Prostate gland (tissue), 2 donors: ENCODE measurements at regions not wholly inside any gene's neighbourhood (a gene's known extent, or its start where the extent isn't known, plus 50 kb on each side); places are given as distances from the start of the nearest gene placed in this dataset.

Experiments used
- DNase-seq: peaks from one replicate; pipeline ENCODE4 v3.0.0-alpha.2; 2019; ENCODE audit warnings: low spot score
- H3K27ac ChIP-seq, 2 donors: fragments of 200-600 bp; sonication (generic); 2 replicates each; pipeline ENCODE4 v1.5.1; 2017 to 2019
- H3K27me3 ChIP-seq: fragments of 200-600 bp; sonication (generic); replicated peaks from 2 replicates; pipeline ENCODE4 v1.5.1; 2019; ENCODE audit not compliant: insufficient read depth
- H3K36me3 ChIP-seq, 2 donors: fragments of 200-600 bp; sonication (generic); 1 replicate in 1 of 2; 2 replicates in 1 of 2; pipeline versions ENCODE4 v1.5.1 to v1.8.1; 2017 to 2019
- H3K4me1 ChIP-seq: fragments of 200-600 bp; sonication (generic); replicated peaks from 2 replicates; pipeline ENCODE4 v1.5.1; 2019
- H3K4me3 ChIP-seq, 2 donors: fragments of 200-600 bp; sonication (generic); 2 replicates each; pipeline ENCODE4 v1.5.1; 2017 to 2019
- H3K9me3 ChIP-seq: fragments of 200-600 bp; sonication (generic); 2 replicates; pipeline ENCODE4 v1.5.1; 2017
- POLR2A ChIP-seq: fragments of 450-650 bp; IDR thresholded peaks from one replicate; pipeline ENCODE4 v1.6.1; 2016; ENCODE audit warnings: antibody characterized with exemption, mild to moderate bottlenecking
- POLR2AphosphoS5 ChIP-seq: sonication (generic); formaldehyde crosslinking; IDR thresholded peaks from one replicate; pipeline ENCODE4 v1.6.1; 2017; ENCODE audit warnings: antibody characterized with exemption
- WGBS: methylation state at CpG from one replicate; pipeline ENCODE4 v1.1.5; 2018; 5-methylcytosine and 5-hydroxymethylcytosine counted together
- intact Hi-C: fragments of 100-400 bp; cut with DNase I; formaldehyde crosslinking; loops from one replicate; pipeline ENCODE4 v1.14.2; 2022
- TF ChIP-seq, protein P1 (sequence below), 4 experiments: fragments of 200-600 bp in 2 of 4; fragments of 450-650 bp in 2 of 4; sonication (generic) in 2 of 4; IDR thresholded peaks; 1 replicate in 3 of 4; 2 replicates in 1 of 4; pipeline ENCODE4 v1.5.1; 2016 to 2019; ENCODE audit warnings: antibody characterized with exemption in 4 of 4, mild to moderate bottlenecking in 2 of 4, moderate library complexity in 2 of 4

DNA sequence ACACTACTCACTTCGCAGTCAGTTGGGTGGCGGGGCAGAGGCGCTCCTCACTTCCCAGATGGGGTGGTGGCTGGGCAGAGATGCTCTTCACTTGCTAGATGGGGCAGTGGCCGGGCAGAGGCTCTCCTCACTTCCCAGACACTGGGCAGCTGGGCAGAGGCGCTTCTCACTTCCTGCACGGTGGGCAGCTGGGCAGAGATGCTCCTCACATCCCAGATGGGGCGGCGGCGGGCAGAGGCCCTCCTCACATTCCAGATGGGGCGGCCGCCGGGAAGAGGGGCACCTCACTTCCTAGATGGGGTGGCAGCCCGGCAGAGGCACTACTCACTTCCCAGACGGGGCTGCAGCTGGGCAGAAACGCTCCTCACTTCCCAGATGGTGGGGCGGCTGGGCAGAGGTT lies 199.8 kb downstream of the RTL9 start:
- 75% methylated on average over 6 of the region's 16 CpGs for WGBS
- no peak for DNase-seq
- intact Hi-C loops = no loop called here
- no peaks in the 10 kb centered on the region for H3K36me3 ChIP-seq
- TF ChIP-seq POLR2AphosphoS5 (no peak), POLR2A (no peak)
- TF ChIP-seq, protein P1, sequence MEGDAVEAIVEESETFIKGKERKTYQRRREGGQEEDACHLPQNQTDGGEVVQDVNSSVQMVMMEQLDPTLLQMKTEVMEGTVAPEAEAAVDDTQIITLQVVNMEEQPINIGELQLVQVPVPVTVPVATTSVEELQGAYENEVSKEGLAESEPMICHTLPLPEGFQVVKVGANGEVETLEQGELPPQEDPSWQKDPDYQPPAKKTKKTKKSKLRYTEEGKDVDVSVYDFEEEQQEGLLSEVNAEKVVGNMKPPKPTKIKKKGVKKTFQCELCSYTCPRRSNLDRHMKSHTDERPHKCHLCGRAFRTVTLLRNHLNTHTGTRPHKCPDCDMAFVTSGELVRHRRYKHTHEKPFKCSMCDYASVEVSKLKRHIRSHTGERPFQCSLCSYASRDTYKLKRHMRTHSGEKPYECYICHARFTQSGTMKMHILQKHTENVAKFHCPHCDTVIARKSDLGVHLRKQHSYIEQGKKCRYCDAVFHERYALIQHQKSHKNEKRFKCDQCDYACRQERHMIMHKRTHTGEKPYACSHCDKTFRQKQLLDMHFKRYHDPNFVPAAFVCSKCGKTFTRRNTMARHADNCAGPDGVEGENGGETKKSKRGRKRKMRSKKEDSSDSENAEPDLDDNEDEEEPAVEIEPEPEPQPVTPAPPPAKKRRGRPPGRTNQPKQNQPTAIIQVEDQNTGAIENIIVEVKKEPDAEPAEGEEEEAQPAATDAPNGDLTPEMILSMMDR (IDR thresholded peaks at IDR 0.05) = no peak
- H3K27me3 ChIP-seq = no peaks in the 10 kb centered on the region
- H3K4me1 ChIP-seq = no peaks in the 10 kb centered on the region
- no peak overlapping the region for H3K27ac ChIP-seq
- no peak overlapping the region for H3K4me3 ChIP-seq
- H3K9me3 ChIP-seq = no peaks in the 10 kb centered on the region

DNA sequence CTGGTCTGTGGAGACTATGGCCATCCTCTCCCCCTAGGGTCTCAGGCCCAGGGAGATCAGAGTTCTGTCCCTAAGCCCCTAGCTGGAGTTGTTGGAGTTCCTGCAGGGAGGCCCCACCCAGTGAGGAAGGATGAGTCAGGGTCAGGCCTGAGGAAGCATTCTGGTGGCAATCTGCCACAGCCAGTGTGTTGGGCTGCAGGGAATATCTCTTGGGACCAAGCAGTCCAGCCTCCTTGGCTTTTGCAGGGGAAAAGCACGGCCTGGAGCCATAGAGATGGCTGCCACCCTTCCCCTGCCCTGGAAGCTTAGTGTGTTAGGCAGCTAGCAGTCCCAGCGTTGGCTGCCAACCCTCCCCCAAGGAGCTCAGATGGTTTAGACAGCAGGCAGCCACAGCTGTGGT lies 202.4 kb downstream of the RTL9 start:
- intact Hi-C loops = no loop called here
- H3K27ac ChIP-seq = no peak overlapping the region

DNA sequence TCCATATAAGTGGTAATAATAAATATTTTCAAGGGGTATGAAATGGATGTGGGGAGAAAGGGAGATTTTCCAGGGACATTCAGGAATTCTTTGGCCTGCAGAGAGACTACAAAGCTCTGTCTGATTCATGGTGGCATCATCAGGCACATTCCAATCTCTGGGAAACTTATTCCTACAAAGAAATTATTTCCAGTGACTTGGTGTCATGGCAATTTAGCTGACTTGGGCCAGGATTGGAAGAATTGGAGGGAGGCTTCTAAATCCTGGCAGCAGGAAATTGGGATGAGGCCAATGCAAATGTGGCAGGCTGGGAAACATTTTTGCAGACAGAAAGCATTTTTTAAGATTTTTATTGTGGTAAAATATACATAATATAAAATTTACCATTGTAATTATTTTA lies 204.6 kb downstream of the RTL9 start:
- H3K36me3 ChIP-seq = no peaks in the 10 kb centered on the region
- TF ChIP-seq POLR2AphosphoS5 (no peak), POLR2A (no peak)
- TF ChIP-seq, protein P1 (IDR thresholded peaks at IDR 0.05) = no peak
- no peak overlapping the region for H3K27ac ChIP-seq
- no peak overlapping the region for H3K4me3 ChIP-seq
- H3K4me1 ChIP-seq = no peaks in the 10 kb centered on the region
- no peaks in the 10 kb centered on the region for H3K9me3 ChIP-seq
- intact Hi-C loops = no loop called here
- DNase-seq = no peak
- H3K27me3 ChIP-seq = no peaks in the 10 kb centered on the region

More for the DNA sequence above, 202.4 kb downstream of the RTL9 start:
- H3K36me3 ChIP-seq = no peaks in the 10 kb centered on the region
- H3K27me3 ChIP-seq = no peaks in the 10 kb centered on the region
- no peaks in the 10 kb centered on the region for H3K4me1 ChIP-seq
- TF ChIP-seq POLR2A (no peak), POLR2AphosphoS5 (no peak)
- TF ChIP-seq, protein P1 (IDR thresholded peaks at IDR 0.05) = no peak
- no peaks in the 10 kb centered on the region for H3K9me3 ChIP-seq
- DNase-seq = no peak
- WGBS = 60% methylated on average over 1 of the region's 2 CpGs
- H3K4me3 ChIP-seq = no peak overlapping the region

DNA sequence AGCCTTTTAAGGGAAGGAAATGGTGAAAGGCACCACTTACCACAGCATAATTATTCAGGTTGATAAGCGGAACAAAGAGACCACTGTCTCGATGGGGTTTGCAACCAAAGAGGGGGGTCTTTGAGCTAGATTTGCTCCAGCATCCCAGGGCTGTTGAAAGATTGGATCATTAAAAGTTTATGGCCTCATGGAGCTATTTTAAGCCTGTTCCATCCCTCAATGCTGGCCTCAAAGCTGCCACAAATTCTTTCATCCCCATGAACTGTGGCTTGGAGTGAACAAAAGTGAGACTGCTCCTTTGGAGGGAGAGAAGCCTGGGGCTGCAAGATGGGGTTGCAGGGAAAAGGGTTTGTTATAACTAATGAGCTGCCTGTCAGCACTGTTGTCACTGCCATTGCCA lies 209.8 kb downstream of the RTL9 start:
- H3K27me3 ChIP-seq = no peaks in the 10 kb centered on the region
- H3K27ac ChIP-seq = no peak overlapping the region
- no peak for DNase-seq
- H3K4me1 ChIP-seq = no peaks in the 10 kb centered on the region
- 31% methylated on average over 2 of the region's 2 CpGs for WGBS
- no peak overlapping the region for H3K4me3 ChIP-seq
- no peaks in the 10 kb centered on the region for H3K36me3 ChIP-seq
- TF ChIP-seq, protein P1 (IDR thresholded peaks at IDR 0.05) = no peak
- no peak for TF ChIP-seq POLR2A
- intact Hi-C loops = no loop called here
- H3K9me3 ChIP-seq = no peaks in the 10 kb centered on the region

DNA sequence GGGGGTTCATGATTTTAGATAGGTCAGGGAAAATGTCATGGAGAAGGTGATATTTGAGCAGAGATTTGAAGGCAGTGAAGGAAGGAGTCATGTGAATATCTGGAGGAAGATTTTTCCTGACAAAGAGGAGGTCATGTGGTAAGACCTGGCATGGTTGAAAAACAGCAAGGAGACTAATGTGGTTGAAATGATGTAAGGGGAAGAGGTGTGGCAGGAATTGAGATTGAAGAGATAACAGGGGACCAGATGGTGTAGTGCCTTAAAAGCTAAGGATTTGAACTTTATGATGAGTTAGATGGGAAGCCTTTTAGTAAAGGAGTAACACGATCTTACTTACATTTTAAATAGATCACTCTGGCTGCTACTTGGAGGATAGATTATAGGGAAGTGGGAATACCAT lies 210.9 kb downstream of the RTL9 start:
- TF ChIP-seq, protein P1 (IDR thresholded peaks at IDR 0.05) = no peak
- TF ChIP-seq POLR2AphosphoS5 = no peak
- TF ChIP-seq POLR2A = no peak
- 31% methylated on average over 1 of the region's 1 CpG for WGBS

More for the DNA sequence above, 210.9 kb downstream of the RTL9 start:
- Histone ChIP-seq H3K27ac (no peak overlapping the region), H3K4me1 (no peaks in the 10 kb centered on the region), H3K4me3 (no peak overlapping the region), H3K36me3 (no peaks in the 10 kb centered on the region), H3K9me3 (no peaks in the 10 kb centered on the region), H3K27me3 (no peaks in the 10 kb centered on the region)
- intact Hi-C loops = no loop called here
- no peak for DNase-seq
